GM12891 (cell line): ENCODE measurements at regions not wholly inside any gene's neighbourhood (a gene's known extent, or its start where the extent isn't known, plus 50 kb on each side); places are given as distances from the start of the nearest gene placed in this dataset.

Source experiments
- POLR2A ChIP-seq: IDR thresholded peaks from 2 replicates; pipeline ENCODE4 v1.6.1; 2011; ENCODE audit warnings: low read depth, low read length, control low read depth
- POLR2AphosphoS5 ChIP-seq: IDR thresholded peaks from 2 replicates; pipeline ENCODE4 v1.6.1; 2011; ENCODE audit warnings: low read depth, low read length, control low read depth
- SPI1 ChIP-seq: IDR thresholded peaks from 2 replicates; pipeline ENCODE4 v1.6.1; 2011; ENCODE audit warnings: low read depth, low read length, control low read depth
- TAF1 ChIP-seq: IDR thresholded peaks from 2 replicates; pipeline ENCODE4 v1.6.1; 2011; ENCODE audit warnings: low read depth, low read length, control low read depth

- no peak for TF ChIP-seq POLR2A
- no peak for TF ChIP-seq SPI1
- no peak for TF ChIP-seq POLR2AphosphoS5
- TF ChIP-seq TAF1, result no peak
Measured at GRCh38 chr7:22647451-22648257, 79.3 kb upstream of the IL6 start.
